K562 (cell line): ENCODE measurements at regions not wholly inside any gene's neighbourhood (a gene's known extent, or its start where the extent isn't known, plus 50 kb on each side); places are given as distances from the start of the nearest gene placed in this dataset.

Experiments used
- ATAC-seq: fragments of 200-7000 bp; cut with Tn5 transposase; 3 replicates; pipeline ENCODE4 v1.9.1; 2020; ENCODE audit warnings: moderate library complexity
- BruUV-seq: library from RNA; stranded (reverse); fragments of 400-500 nt; replicated peaks from 2 replicates; lab custom pipeline; 2021; lab: Mats Ljungman, UMichigan
- CTCF ChIA-PET: fragments of 300-600 bp; formaldehyde crosslinking; extraction: SDS; loops from one replicate; lab custom pipeline; 2021; ENCODE audit warnings: low intra/inter-chr PET ratio; lab: Yijun Ruan, JAX
- POLR2A ChIA-PET: fragments of 300-600, 350-650 bp; sonication (Branson Sonifier 250); formaldehyde crosslinking; extraction: SDS; loops from one replicate; lab custom pipeline; 2021; ENCODE audit warnings: antibody characterized with exemption, inconsistent platforms; lab: Yijun Ruan, JAX
- DNase-seq, 4 experiments: peaks; one replicate each; pipeline versions ENCODE4 v3.0.0 to v3.0.0-alpha.2; 2011 to 2018; ENCODE audit warnings: low spot score in 3 of 4, mixed read lengths in 3 of 4; ENCODE audit errors: extremely low read depth in 1 of 4
- FAIRE-seq: peaks from 2 replicates; lab custom pipeline; 2011; peaks lifted over from hg19 to GRCh38; lab: Jason Lieb, UNC
- H2AFZ ChIP-seq: 2 replicates; pipeline ENCODE4 v1.6.0; 2011; ENCODE audit warnings: low read depth, low read length, control low read depth, inconsistent platforms
- H3K27ac ChIP-seq: fragments of 200-600 bp; 3 replicates; pipeline ENCODE4 v1.8.0; 2011; ENCODE audit warnings: low read depth, mild to moderate bottlenecking, control low read depth, inconsistent platforms, low read length, moderate library complexity, mixed read lengths; ENCODE audit errors: extremely low read depth
- H3K27me3 ChIP-seq, 2 experiments: fragments of 300-600 bp in 1 of 2; 2 replicates in 1 of 2; 3 replicates in 1 of 2; pipeline versions ENCODE4 v1.6.0 to v1.8.0; 2011; ENCODE audit warnings: inconsistent platforms in 2 of 2, low read length in 2 of 2, mild to moderate bottlenecking in 1 of 2, mixed read lengths in 1 of 2, moderate library complexity in 1 of 2; ENCODE audit not compliant: control insufficient read depth in 2 of 2, insufficient read depth in 2 of 2
- H3K36me3 ChIP-seq: fragments of 300-600 bp; 3 replicates; pipeline ENCODE4 v1.8.0; 2011; ENCODE audit warnings: mild to moderate bottlenecking, low read length, inconsistent platforms; ENCODE audit not compliant: control insufficient read depth, insufficient read depth
- H3K4me1 ChIP-seq, 2 experiments: fragments of 200-600 bp in 1 of 2; replicated peaks in 1 of 2; 2 replicates in 1 of 2; 3 replicates in 1 of 2; pipeline versions ENCODE4 v1.5.1 to v1.8.0; 2011; ENCODE audit warnings: inconsistent platforms in 2 of 2, low read length in 2 of 2, mild to moderate bottlenecking in 1 of 2, mixed read lengths in 1 of 2, moderate library complexity in 1 of 2; ENCODE audit not compliant: control insufficient read depth in 2 of 2, insufficient read depth in 2 of 2
- H3K4me2 ChIP-seq: 2 replicates; pipeline ENCODE4 v1.6.1; 2011; ENCODE audit warnings: low read length, control low read depth, inconsistent platforms, mixed read lengths; ENCODE audit not compliant: insufficient read depth
- H3K4me3 ChIP-seq: fragments of 200-600 bp; sonication (generic), shearing (Covaris generic); 2 replicates; pipeline ENCODE4 v1.5.1; 2016; ENCODE audit warnings: control low read depth, inconsistent platforms
- H3K79me2 ChIP-seq: fragments of 200-600 bp; 3 replicates; pipeline ENCODE4 v1.8.0; 2011; ENCODE audit warnings: low read length, inconsistent platforms; ENCODE audit not compliant: control insufficient read depth, insufficient read depth
- H3K9ac ChIP-seq, 2 experiments: 2 replicates each; pipeline versions ENCODE4 v1.6.0 to v1.6.1; 2011; ENCODE audit warnings: low read depth in 2 of 2, low read length in 2 of 2, control low read depth in 1 of 2, inconsistent platforms in 1 of 2, mild to moderate bottlenecking in 1 of 2, mixed read lengths in 1 of 2; ENCODE audit not compliant: insufficient read depth in 1 of 2
- H3K9me1 ChIP-seq: one replicate; pipeline ENCODE4 v1.6.0; 2011; ENCODE audit warnings: inconsistent platforms, mild to moderate bottlenecking, low read length, moderate library complexity; ENCODE audit not compliant: control insufficient read depth, insufficient read depth
- H3K9me3 ChIP-seq: replicated peaks from 2 replicates; pipeline ENCODE4 v1.5.1; 2011; ENCODE audit warnings: low read depth, low read length, inconsistent platforms; ENCODE audit not compliant: control insufficient read depth, insufficient read depth
- H4K20me1 ChIP-seq: replicated peaks from 2 replicates; pipeline ENCODE4 v1.6.1; 2011; ENCODE audit warnings: low read length, inconsistent platforms, mixed read lengths; ENCODE audit not compliant: control insufficient read depth, insufficient read depth
- BCL6 ChIP-seq: fragments of 250-450 bp; sonication (Bioruptor Pico); IDR thresholded peaks from 2 replicates; pipeline ENCODE4 v1.4.0; 2020
- CXXC5 ChIP-seq: fragments of 250-450 bp; sonication (Bioruptor Pico); IDR thresholded peaks from 2 replicates; pipeline ENCODE4 v1.8.0; 2022; ENCODE audit warnings: inconsistent platforms, mild to moderate bottlenecking, moderate library complexity
- DEAF1 ChIP-seq: fragments of 450-650 bp; formaldehyde crosslinking; IDR thresholded peaks from 2 replicates; pipeline ENCODE4 v1.4.0; 2020; ENCODE audit warnings: mild to moderate bottlenecking, moderate library complexity
- HNRNPLL ChIP-seq: fragments of 200-400 bp; formaldehyde crosslinking; IDR thresholded peaks from 2 replicates; pipeline ENCODE4 v1.6.1; 2017; ENCODE audit warnings: low read length, low read depth, mild to moderate bottlenecking; ENCODE audit not compliant: poor library complexity, severe bottlenecking
- MAZ ChIP-seq, 2 experiments: fragments of 450-650 bp in 1 of 2; sonication (generic) in 1 of 2; formaldehyde crosslinking; IDR thresholded peaks in 1 of 2; conservative IDR thresholded peaks in 1 of 2; 2 replicates each; pipeline versions ENCODE4 v1.4.0 to v1.5.0; 2020; ENCODE audit warnings: mild to moderate bottlenecking in 1 of 2, missing genetic modification reagents in 1 of 2
- PKNOX1 ChIP-seq: fragments of 450-650 bp; IDR thresholded peaks from 2 replicates; pipeline ENCODE4 v1.6.1; 2016
- ZFP36 ChIP-seq: fragments of 150-350 bp; IDR thresholded peaks from 2 replicates; pipeline ENCODE4 v1.6.1; 2018; ENCODE audit warnings: low read length, low read depth; ENCODE audit not compliant: partially characterized antibody
- ZNF217 ChIP-seq: sonication (generic); formaldehyde crosslinking; IDR thresholded peaks from 2 replicates; pipeline ENCODE4 v1.8.0; 2022; ENCODE audit warnings: mild to moderate bottlenecking, missing genetic modification reagents
- ZNF347 ChIP-seq: fragments of 450-650 bp; formaldehyde crosslinking; IDR thresholded peaks from 2 replicates; pipeline ENCODE4 v1.4.0; 2020; ENCODE audit warnings: low read depth, mild to moderate bottlenecking, moderate library complexity
- WGBS: fragments of 100-300 bp; shearing (Covaris generic); methylation state at CpG from one replicate; pipeline ENCODE4 v1.1.6; 2016; ENCODE audit warnings: low coverage, mixed read lengths; ENCODE audit not compliant: insufficient coverage; ENCODE audit errors: missing lambda C conversion rate; 5-methylcytosine and 5-hydroxymethylcytosine counted together
- in situ Hi-C: fragments of 300-500 bp; cut with MboI; formaldehyde crosslinking; loops from 4 replicates; pipeline ENCODE4 v1.15.0; 2018; ENCODE audit warnings: inconsistent platforms, mixed read lengths
- intact Hi-C: fragments of 100-400 bp; cut with micrococcal nuclease; formaldehyde crosslinking; loops from 2 replicates; pipeline ENCODE4 v1.14.2; 2022
- TF ChIP-seq, protein P1 (sequence below): conservative IDR thresholded peaks from 2 replicates; pipeline ENCODE4 v1.6.1; 2011; ENCODE audit warnings: low read depth, mild to moderate bottlenecking, low read length; ENCODE audit not compliant: control insufficient read depth

GRCh38 chr2:238967031-238967977 is 119.4 kb downstream of the TWIST2 start:
- Histone ChIP-seq H3K4me1 (peaks cover 0 to 6% of the 10 kb centered on the region in 2 experiments; a peak in 1 of 5 replicates), H3K4me2 (no peak overlapping the region), H4K20me1 (no peaks in the 10 kb centered on the region), H3K79me2 (no peaks in the 10 kb centered on the region), H3K9me1 (no peaks in the 10 kb centered on the region), H3K9me3 (no peaks in the 10 kb centered on the region), H2AFZ (no peak overlapping the region), H3K4me3 (no peak overlapping the region), H3K9ac (no peak overlapping the region), H3K27me3 (peaks cover 2 to 38% of the 10 kb centered on the region in 2 experiments; a peak in 2 of 5 replicates), H3K36me3 (no peaks in the 10 kb centered on the region), H3K27ac (no peak overlapping the region)
- ChIA-PET POLR2A (no interaction called here), CTCF (no interaction called here)
- peak in 3 of 4 experiments; percentile 6 to 40 (median 40) for DNase-seq
- intact Hi-C loops (no loop called here), in situ Hi-C loops (no loop called here)
- no TSS peak for BruUV-seq
- TF ChIP-seq ZFP36 (peak; percentile 92), BCL6 (CRISPR knock-in tag) (no peak)
- TF ChIP-seq, all 486 proteins: peak for 1
- 7% methylated on average over 25 of the region's 43 CpGs for WGBS
- FAIRE-seq (no peak), ATAC-seq (peak; percentile 82)

DNA sequence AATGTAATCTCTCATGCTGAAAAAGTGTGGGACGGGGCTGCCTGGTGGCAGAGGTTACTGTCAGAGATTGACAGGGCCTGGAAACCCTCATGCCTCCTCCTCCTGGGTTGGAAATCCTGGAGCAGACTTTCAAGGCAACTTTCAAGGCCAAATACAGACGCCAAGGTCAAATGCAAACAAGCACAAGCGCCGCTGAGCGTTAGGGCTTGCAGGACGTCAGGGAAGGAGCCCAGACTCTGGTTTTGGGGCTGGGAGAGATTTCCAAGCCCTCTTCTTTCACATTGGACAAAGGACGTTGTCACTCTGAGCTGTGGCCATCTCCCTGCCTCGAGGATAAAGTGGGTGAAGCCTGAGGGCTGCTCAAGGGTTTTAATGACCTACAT is 120.1 kb downstream of the TWIST2 start:
- Histone ChIP-seq H3K9me1 (no peaks in the 10 kb centered on the region), H3K9ac (no peak overlapping the region), H3K27ac (no peak overlapping the region), H3K4me1 (peaks cover 0 to 6% of the 10 kb centered on the region in 2 experiments; a peak in 1 of 5 replicates), H3K4me3 (no peak overlapping the region), H3K9me3 (no peaks in the 10 kb centered on the region), H3K27me3 (peaks cover 2 to 38% of the 10 kb centered on the region in 2 experiments; a peak in 2 of 5 replicates), H2AFZ (no peak overlapping the region), H4K20me1 (no peaks in the 10 kb centered on the region), H3K79me2 (no peaks in the 10 kb centered on the region), H3K36me3 (no peaks in the 10 kb centered on the region), H3K4me2 (no peak overlapping the region)
- in situ Hi-C loops (no loop called here), intact Hi-C loops (no loop called here)
- no peak for DNase-seq
- ChIA-PET CTCF (no interaction called here), POLR2A (interaction anchor here (1.0 kb wide), 1 partner anchor 26 kb away, joined by 3 read pairs; no protein-coding TSS in a partner anchor)
- FAIRE-seq: no peak
- no TSS peak for BruUV-seq
- ATAC-seq: no peak
- 0% methylated on average over 4 of the region's 8 CpGs for WGBS
- no peak for TF ChIP-seq CXXC5 (CRISPR knock-in tag)
- TF ChIP-seq MAZ (CRISPR knock-in tag; conservative IDR thresholded peaks at IDR 0.05 in 1 of 2, IDR thresholded peaks at IDR 0.05 in 1 of 2): no peak
- TF ChIP-seq, protein P1, sequence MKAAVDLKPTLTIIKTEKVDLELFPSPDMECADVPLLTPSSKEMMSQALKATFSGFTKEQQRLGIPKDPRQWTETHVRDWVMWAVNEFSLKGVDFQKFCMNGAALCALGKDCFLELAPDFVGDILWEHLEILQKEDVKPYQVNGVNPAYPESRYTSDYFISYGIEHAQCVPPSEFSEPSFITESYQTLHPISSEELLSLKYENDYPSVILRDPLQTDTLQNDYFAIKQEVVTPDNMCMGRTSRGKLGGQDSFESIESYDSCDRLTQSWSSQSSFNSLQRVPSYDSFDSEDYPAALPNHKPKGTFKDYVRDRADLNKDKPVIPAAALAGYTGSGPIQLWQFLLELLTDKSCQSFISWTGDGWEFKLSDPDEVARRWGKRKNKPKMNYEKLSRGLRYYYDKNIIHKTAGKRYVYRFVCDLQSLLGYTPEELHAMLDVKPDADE: no peak
- no peak for TF ChIP-seq ZNF347 (CRISPR knock-in tag)
- no peak for TF ChIP-seq ZNF217 (CRISPR knock-in tag)
- no peak for TF ChIP-seq PKNOX1
- no peak for TF ChIP-seq HNRNPLL
- no peak for TF ChIP-seq DEAF1 (CRISPR knock-in tag)
